HAP-1 (cell line): ENCODE measurements at regions not wholly inside any gene's neighbourhood (a gene's known extent, or its start where the extent isn't known, plus 50 kb on each side); places are given as distances from the start of the nearest gene placed in this dataset.
"Not testable (repeated sequence)": the region's sequence is repeated elsewhere in the genome, so short reads cannot be mapped to it uniquely, and the experiment has no call there.

Experiments
- DNase-seq, 2 experiments: peaks; one replicate each; pipeline ENCODE4 v3.0.0-alpha.2; 2016 to 2020; ENCODE audit warnings: low spot score in 2 of 2
- H3K27me3 ChIP-seq: fragments of 250-450 bp; sonication (Bioruptor Pico); 2 replicates; pipeline ENCODE4 v1.5.1; 2020; ENCODE audit warnings: low read depth, mild to moderate bottlenecking, moderate library complexity
- H3K36me3 ChIP-seq: fragments of 250-450 bp; sonication (Bioruptor Pico); replicated peaks from 2 replicates; pipeline ENCODE4 v1.5.1; 2020; ENCODE audit warnings: mild to moderate bottlenecking
- H3K4me1 ChIP-seq: fragments of 250-450 bp; sonication (Bioruptor Pico); 2 replicates; pipeline ENCODE4 v1.5.1; 2020; ENCODE audit warnings: mild to moderate bottlenecking
- H3K4me3 ChIP-seq: fragments of 250-450 bp; sonication (Bioruptor Pico); 2 replicates; pipeline ENCODE4 v1.5.1; 2020; ENCODE audit warnings: mild to moderate bottlenecking, moderate library complexity
- H3K9me3 ChIP-seq: fragments of 250-450 bp; sonication (Bioruptor Pico); 2 replicates; pipeline ENCODE4 v1.5.1; 2020; ENCODE audit warnings: mild to moderate bottlenecking, moderate library complexity
- in situ Hi-C: fragments of 300-500 bp; cut with MboI; formaldehyde crosslinking; loops from 3 replicates; pipeline ENCODE4 v1.14.3; 2020; ENCODE audit warnings: low sequenced_read_pairs, inconsistent platforms, mixed read lengths

- in situ Hi-C loops: no loop called here
- no peak for DNase-seq
- no peaks in the 10 kb centered on the region for H3K27me3 ChIP-seq
- H3K9me3 ChIP-seq: no peaks in the 10 kb centered on the region; the same call in 1 of the 2 replicates
- H3K4me1 ChIP-seq: no peaks in the 10 kb centered on the region
- H3K4me3 ChIP-seq: no peak overlapping the region
- no peaks in the 10 kb centered on the region for H3K36me3 ChIP-seq
Measured at GRCh38 chr13:49859560-49859959, 67.1 kb upstream of the KPNA3 start.

- Histone ChIP-seq H3K4me1 (no peaks in the 10 kb centered on the region), H3K36me3 (no peaks in the 10 kb centered on the region), H3K27me3 (no peaks in the 10 kb centered on the region), H3K4me3 (no peak overlapping the region), H3K9me3 (no peaks in the 10 kb centered on the region; the same call in 1 of the 2 replicates)
- no peak for DNase-seq
- in situ Hi-C loops: no loop called here
Measured at GRCh38 chr13:49858178-49858856, 65.8 kb upstream of the KPNA3 start.

GRCh38 chr13:49855930-49856329 lies 63.4 kb upstream of the KPNA3 start:
- in situ Hi-C loops: no loop called here

DNA sequence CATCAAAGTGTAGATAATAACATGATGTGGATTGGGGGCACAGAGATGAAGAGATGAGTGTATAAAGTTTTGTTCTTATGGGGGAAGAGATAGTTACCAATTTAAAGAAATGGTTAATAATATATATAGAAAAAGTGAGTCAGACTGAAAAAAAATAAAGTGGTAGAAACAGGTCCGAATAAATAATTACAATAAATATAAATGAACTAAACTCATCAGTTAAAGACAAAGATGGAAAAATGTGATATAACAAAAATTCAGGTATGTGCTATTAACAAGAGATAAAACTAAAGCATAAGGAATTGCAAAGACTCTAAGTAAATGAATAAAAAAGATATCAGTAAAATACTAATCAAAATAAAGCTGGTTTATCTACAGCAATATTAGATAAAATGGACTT lies 61.1 kb upstream of the KPNA3 start:
- DNase-seq: no peak
- in situ Hi-C loops: no loop called here
- Histone ChIP-seq H3K9me3 (no peaks in the 10 kb centered on the region; the same call in 1 of the 2 replicates), H3K36me3 (no peaks in the 10 kb centered on the region), H3K27me3 (no peaks in the 10 kb centered on the region), H3K4me1 (no peaks in the 10 kb centered on the region), H3K4me3 (no peak overlapping the region)

More at GRCh38 chr13:49855930-49856329, 63.4 kb upstream of the KPNA3 start:
- Histone ChIP-seq H3K4me1 (no peaks in the 10 kb centered on the region), H3K27me3 (no peaks in the 10 kb centered on the region), H3K9me3 (no peaks in the 10 kb centered on the region; the same call in 1 of the 2 replicates), H3K36me3 (no peaks in the 10 kb centered on the region), H3K4me3 (no peak overlapping the region)
- DNase-seq: no peak

GRCh38 chr13:49852460-49852859 lies 60.0 kb upstream of the KPNA3 start:
- H3K36me3 ChIP-seq, H3K4me3 ChIP-seq, in situ Hi-C loops, DNase-seq, H3K9me3 ChIP-seq, H3K27me3 ChIP-seq, H3K4me1 ChIP-seq: not testable (repeated sequence)

DNA sequence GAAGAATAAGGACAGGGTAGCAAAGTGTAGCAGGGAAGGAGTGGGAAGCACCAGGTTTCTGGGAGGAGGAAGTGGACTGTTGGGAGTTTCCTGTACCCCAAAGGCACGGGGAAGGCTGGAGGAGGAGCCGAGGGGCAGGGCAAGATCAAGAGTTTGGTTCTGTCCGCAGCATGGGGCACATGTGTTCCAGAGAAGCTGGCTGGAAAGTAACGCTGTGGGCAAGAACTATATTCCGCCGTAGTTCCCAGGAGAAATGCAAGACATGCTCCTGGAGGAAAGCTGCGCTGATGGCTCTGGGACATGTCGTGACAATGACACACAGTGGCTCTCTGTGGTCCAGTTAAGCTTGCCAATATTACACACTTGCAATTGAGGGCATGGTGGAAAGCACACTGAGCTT lies 51.7 kb upstream of the KPNA3 start:
- DNase-seq: no peak
- Histone ChIP-seq H3K36me3 (no peaks in the 10 kb centered on the region), H3K27me3 (no peaks in the 10 kb centered on the region), H3K4me3 (no peak overlapping the region), H3K9me3 (no peaks in the 10 kb centered on the region), H3K4me1 (no peaks in the 10 kb centered on the region)
- in situ Hi-C loops: loop anchor here (25.0 kb wide), 1 partner anchor 532 kb away; no protein-coding TSS in a partner anchor
